Right hindlimb (tissue), 1 donor: ENCODE measurements at regions not wholly inside any gene's neighbourhood (a gene's known extent, or its start where the extent isn't known, plus 50 kb on each side); places are given as distances from the start of the nearest gene placed in this dataset.
"Not testable (repeated sequence)": the region's sequence is repeated elsewhere in the genome, so short reads cannot be mapped to it uniquely, and the experiment has no call there.

Experiments used
- DNase-seq: peaks from one replicate; pipeline ENCODE4 v3.0.0-alpha.2; 2018

DNA sequence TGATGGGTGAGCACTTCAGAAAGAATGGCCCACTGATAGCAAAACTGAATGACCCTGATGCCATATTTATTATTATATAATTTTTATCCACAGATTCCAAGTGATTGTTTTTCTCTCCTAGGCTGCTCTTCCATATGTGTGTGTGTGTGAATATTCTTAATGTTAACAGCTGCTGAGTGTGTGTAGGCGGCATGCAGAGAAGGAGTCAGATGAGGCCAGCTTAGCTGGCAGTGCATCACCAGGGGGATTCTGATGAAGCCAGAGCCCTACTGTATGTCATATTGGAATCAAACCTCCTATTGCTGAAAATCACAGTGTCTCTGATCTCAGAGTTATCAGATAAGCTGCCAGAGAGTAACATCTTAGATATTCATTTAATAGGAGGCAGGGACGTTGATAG lies 177.1 kb downstream of the DMAC1 start:
- no peak for DNase-seq

- no peak for DNase-seq
These were observed 184.2 kb downstream of the DMAC1 start for GRCh38 chr9:7615344-7615743.

- DNase-seq: no peak
These were observed 185.6 kb downstream of the DMAC1 start for GRCh38 chr9:7613931-7614330.

DNA sequence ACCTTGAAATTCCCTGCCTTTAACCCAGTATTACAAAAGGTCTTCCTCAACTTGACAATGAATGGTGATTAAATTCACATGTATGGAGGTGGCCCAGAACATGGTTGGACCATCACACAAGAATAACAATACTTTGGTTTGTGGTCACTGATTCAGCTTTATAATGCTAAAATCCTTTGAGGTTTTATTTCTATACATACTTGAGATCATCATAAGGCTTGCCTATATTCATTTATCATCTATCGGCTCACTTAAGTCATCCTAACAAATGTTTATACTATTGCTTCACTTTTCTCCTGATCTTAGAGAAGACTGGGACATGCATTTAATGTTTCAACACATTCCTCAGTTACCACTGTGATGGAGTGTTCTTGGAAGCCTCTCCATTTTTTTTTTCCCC lies 191.3 kb downstream of the DMAC1 start:
- DNase-seq: no peak

DNA sequence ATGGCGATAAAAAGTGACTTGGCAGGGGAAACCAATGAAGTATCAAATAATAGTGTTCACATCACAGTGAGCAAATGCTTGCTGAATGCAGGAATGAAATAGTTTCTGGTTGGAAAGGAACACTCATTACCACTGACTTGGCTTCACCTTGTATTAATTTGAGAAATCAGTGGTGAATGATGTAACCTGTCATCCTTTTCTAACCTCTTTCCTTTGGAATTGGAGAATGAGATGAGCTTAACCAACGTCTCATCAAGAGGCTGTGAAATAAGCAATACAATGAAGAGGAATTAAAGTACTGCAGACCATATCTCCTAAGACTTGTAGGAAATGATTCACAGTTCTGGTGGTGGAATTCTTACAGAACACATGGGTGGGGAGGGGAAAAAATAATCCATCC lies 192.2 kb downstream of the DMAC1 start:
- no peak for DNase-seq

DNA sequence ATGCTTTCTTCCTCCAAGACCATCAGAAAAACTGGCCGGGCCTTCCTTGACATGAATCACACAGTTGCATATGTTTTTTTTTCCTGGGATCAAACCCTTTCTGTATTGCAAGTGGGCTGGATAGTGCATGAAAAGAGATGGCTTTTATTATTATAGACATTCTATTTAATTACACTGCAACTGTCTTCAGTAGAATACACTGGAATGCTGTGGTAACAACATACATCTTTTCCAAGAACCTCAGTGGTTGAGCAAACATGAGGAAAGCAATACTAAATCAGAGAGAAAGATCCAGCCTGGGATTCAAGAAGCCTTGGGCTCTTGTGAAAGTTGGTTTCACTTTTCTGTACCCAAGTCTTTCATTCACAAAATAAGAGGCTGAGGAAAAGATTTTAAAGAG lies 193.0 kb downstream of the DMAC1 start:
- DNase-seq: no peak

GRCh38 chr9:7601739-7602138 lies 197.8 kb downstream of the DMAC1 start:
- DNase-seq: no peak

DNA sequence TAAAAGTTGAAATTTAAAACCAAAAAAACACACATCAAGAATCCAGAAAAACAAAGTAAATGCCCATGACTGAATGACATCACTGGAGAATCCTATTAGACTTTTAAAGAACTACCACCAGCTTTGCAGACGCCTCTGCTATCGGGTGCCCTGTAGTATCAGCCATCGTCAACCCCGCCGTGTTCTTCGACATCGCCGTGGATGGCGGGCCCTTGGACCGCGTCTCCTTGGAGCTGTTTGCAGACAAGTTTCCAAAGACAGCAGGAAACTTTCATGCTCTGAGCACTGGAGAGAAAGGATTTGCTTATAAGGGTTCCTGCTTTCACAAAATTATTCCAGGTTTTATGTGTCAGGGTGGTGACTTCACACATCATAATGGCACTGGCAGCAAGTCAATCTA lies 201.9 kb downstream of the DMAC1 start:
- DNase-seq: no peak

DNA sequence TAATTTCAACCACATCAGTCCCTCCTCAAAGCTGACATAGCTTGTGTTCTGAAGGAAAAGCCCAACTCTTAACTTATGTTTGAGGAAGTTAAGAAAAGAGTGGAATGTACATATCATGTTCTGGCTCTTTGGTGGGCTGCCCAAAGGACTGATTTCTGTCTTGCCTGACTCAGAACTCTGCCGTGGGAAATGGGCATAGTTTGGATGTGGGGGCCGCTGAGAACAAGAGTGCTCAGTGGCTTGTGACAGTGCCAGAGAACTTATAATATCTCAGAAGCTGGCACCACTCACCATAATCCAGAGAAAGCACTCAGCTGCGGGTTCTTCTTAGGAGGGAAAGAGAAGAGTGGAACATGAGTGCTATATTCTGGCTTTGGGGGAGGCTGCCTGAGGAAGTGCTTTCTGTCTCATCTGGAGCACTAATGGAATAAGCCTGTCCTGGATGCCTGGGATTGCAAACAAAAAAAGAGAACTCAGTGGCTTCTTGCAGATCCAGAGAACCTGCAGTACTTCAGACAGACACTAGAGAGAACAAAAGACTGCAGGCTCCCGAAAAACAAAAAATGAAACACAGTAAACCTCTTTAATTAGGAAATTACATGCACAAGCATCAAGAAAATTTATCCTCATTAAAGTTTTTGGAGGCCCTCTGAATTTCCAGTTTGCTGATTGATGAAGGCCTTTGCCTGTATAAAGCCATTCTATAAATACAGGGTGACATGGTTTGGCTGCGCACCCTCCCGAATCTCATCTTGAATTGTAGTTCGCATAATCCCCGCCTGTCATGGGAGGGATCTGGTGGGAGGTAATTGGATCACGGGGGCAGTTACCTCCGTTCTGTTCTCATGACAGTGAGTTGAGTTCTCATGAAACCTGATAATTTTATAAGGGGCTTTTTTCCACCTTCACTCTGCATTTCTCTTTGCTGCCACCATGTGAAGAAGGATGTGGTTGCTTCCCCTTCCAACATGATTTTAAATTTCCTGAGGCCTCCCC lies 207.0 kb downstream of the DMAC1 start:
- no peak for DNase-seq

DNA sequence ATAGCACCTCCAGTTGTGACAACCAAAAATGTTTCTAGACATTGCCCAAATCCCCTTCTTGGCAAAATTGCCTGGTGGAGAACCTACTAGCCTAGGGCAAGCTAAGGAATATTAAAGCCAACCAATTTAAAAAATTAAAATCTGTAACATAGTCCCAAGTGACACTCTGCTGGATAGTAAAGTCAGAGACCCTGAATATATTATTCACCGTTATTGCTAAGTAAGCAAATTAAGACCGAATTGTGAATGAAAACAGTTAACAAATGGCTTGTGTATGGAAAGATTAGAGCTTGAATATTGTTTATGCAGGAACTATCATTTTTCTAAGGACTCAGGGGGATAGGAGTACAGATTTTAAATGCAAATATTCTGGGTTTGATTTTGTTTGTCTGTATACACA lies 208.1 kb downstream of the DMAC1 start:
- no peak for DNase-seq

GRCh38 chr9:7580568-7580967 lies 219.0 kb downstream of the DMAC1 start:
- DNase-seq: no peak

DNA sequence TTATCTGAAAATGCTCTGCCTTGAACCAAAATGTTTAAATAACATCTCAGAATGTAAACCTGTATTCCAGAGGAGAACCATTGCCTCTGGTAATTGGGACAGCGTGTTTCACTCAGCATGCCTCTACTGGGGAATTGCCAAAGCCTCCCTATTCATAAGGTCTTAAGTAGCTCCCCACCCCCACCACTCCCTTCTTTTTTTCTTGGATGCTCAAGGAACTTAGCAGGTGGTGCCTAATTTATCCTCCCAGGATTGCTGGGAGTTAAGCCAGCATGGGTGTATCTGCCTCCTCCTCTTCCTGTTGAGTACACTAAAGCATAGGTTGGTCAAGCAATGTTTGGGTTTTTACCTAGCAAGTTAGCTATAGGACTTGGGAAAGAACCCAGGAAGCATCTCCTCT lies 220.2 kb downstream of the DMAC1 start:
- DNase-seq: no peak

- DNase-seq: peak; percentile 20
These were observed 220.6 kb downstream of the DMAC1 start for GRCh38 chr9:7578951-7579350.

DNA sequence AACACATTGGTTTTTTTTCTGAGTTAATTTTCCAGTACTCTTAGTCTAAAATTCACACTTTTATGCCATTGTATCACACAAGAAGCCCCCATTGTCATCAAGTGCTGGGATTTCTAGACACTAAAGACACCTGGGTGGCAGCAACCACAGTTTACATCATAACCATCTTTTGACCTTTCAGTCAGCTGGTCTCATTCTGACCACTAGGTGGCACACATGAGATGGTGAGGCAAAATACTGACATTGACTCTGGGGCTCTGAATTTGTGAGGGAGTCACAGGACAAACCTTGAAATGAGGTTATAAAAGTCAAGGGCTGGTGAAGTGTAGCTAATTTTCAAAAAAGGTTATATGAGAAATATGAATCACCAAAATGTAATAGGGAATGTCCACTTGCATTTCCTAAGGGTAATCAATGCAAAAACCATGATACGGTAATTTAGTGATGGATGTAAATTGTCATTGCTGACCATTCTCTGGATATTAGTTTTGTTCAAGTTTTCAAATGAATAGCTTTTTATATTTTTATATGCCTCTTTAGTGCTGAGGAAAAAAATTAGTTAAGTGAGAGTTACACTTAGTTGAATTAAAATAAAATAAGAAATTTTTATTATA lies 229.4 kb downstream of the DMAC1 start:
- DNase-seq: peak; percentile 24

GRCh38 chr9:7567687-7568086 lies 231.9 kb downstream of the DMAC1 start:
- DNase-seq: no peak

DNA sequence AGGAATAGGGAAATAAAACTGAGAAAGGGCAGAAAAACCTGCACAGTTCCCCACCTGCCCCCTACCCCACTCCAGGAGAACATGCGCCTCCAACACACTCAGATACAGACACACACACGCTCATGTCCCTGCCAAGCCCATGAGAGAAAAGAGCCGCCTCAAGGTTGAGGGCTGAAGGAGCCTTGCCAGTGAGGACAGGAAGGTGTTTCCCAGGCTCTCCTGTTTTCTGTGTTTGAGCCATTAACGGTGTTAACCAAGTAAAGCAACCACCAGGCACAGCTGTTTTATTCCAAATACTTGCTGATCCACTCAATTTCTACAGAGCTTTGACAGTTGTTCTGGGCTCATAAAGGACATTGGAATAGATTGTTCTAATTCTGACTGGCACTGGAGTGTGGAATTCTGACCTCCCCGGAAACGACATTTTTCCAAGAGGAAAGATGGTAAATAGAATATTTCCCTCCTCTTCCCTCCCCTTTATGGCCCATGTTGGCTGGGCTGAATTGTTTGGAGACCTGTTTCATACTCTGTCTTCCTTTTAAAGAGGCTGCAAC lies 238.0 kb downstream of the DMAC1 start:
- no peak for DNase-seq

- peak; percentile 40 for DNase-seq
These were observed 238.8 kb downstream of the DMAC1 start for GRCh38 chr9:7560669-7561305.

DNA sequence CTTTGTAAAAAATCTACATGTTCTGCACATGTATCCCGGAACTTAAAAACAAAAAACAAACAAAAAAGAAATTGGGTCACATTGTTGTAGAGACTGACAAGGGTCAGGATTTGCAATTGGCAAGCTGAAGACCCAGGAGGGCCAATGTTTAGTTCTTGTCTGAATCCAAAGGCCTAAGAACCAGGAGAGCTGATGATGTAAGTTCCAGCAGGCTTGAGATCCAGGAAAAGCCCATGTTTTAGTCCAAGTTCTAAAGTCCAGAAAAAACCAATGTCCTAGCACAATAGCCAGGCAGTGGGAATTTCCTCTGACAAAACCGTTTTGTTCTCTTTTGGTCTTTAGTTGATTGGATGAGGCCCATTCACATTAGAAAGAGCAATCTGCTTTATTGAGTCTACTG lies 244.9 kb downstream of the DMAC1 start:
- no peak for DNase-seq

DNA sequence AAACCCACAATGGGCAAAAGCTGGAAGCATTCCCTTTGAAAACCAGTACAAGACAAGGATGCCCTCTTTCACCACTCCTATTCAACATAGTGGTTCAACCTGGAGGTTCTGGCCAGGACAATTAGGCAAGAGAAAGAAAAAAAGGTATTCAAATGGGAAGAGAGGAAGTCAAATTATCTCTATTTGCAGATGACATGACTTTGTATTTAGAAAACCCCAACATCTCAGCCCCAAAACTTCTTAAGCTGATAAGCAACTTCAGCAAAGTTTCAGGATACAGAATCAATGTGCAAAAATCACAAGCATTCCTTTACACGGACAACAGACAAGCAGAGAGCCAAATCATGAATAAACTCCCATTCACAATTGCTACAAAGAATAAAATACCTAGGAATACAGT lies 246.9 kb downstream of the DMAC1 start:
- not testable (repeated sequence) for DNase-seq

- DNase-seq: peak; percentile 79
These were observed 250.3 kb downstream of the DMAC1 start for GRCh38 chr9:7549249-7549648.

GRCh38 chr9:7546261-7546660 lies 253.3 kb downstream of the DMAC1 start:
- DNase-seq: no peak

DNA sequence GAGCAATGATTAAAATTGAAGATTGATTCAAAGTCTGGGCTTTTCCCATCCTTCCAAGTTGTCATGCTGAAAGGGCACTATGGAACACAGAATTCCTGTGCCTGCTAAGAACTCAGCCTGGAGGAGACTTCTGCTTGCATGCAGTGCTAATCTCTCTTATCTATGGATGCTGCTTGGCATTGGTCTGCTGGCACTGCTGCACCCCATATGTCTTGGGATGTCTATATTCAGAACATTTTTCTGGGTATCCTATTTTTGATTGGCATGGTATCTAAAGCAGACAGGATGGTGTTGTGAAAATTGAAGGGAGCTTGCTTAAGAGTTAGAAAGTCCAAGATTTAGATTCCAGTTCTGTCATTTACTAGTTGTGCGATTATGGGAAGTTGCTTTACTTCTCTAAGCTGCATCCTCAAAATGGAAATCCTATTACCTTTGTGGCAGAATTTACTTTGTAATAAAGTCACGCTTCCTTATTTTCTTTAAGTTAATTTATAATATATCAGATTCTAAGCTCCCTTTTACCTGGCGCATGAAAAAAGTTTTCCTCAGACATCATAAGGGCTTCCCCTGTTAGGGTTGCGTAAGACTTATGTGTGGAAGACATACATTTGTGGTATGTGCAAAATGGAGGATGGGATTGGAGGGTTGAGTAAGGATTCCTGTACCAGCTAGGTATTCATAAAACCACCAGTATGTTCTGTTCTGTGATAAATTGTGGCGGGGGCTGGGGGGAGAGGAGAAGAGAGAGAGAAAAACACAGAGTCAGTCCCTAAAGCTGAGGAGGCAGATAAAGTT lies 254.0 kb downstream of the DMAC1 start:
- DNase-seq: no peak

DNA sequence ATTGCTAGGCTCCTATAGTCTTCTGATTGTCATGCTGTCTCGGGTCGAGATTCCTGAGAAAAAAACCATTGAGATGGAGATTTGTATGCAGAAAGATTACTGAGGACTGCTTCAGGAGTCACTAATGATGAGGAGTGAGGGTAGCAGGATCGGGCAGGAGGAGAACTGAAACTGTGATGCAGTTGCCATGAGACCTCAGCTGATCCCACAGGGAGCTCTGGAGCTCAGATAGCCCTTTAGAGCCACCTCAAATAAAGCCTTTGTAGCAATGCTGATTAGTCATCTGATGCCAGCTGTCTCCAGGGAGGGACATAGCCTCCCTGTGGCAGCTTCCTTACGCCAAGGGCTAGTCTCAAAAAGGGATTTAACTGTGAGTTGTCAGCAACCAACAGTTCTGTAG lies 256.9 kb downstream of the DMAC1 start:
- DNase-seq: no peak
